ENCODE measurements at regions not wholly inside any gene's neighbourhood (a gene's known extent, or its start where the extent isn't known, plus 50 kb on each side); places are given as distances from the start of the nearest gene placed in this dataset.
"Not testable (repeated sequence)": the region's sequence is repeated elsewhere in the genome, so short reads cannot be mapped to it uniquely, and the experiment has no call there.

GRCh38 chr20:29296256-29297230, 1960.9 kb upstream of the DEFB115 start:
- Mint-ChIP-seq H3K36me3 (ENCODE audit: low read depth) (peaks cover 4% of the 10 kb centered on the region), H3K4me1 (ENCODE audit: low read depth) (no peaks in the 10 kb centered on the region), H3K4me3 (no peak overlapping the region), H3K27me3 (ENCODE audit: low read depth) (no peaks in the 10 kb centered on the region), H3K9me3 (peaks cover 34% of the 10 kb centered on the region), H3K27ac (no peak overlapping the region)
- DNase-seq (ENCODE audit: low spot score): no peak

DNA sequence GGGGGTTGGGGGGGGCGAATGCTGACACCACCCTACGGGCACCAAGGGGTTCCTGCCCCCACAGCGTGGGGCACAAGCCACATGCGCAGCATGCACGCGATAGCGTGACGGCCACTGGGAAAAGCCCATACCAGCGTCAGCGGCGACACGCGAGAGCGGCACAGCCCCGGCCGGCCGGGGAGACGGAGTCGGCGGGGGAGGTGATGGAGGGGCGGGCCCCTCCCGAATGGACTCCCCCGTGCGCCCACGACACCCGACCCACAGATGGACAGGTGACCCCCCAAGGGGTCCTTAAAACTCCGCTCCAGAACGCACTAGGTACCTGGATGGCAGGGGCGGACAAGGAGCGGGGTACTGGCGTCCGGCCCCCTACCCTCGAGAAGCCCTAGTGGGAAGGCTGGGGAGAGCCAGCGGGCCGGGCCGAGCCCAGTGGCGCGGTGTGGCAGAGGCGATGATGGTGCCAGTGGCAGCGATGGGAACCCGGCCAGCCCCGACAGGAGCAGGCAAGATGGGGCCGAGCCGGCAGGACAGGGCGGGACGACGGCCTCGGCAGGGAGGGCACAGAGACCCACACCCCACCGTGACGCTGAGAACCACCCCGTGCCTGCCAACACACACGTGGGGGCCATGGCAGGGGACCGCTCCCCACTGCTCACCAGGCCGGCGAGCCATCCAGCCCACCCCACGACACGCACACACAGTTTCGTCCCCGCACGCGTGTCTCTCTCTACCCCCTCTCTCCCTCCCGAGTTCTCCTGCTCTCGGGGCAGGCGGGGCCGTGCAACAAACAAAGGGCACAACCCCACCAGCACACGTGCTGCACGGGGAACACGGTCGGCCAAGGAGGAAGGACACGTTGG, 1959.8 kb upstream of the DEFB115 start:
- H3K4me3 Mint-ChIP-seq: no peak overlapping the region
- peaks cover 4% of the 10 kb centered on the region for H3K36me3 Mint-ChIP-seq (ENCODE audit: low read depth)
- no peaks in the 10 kb centered on the region for H3K27me3 Mint-ChIP-seq (ENCODE audit: low read depth)
- no peaks in the 10 kb centered on the region for H3K4me1 Mint-ChIP-seq (ENCODE audit: low read depth)
- no peak for DNase-seq (ENCODE audit: low spot score)
- H3K9me3 Mint-ChIP-seq: peaks cover 34% of the 10 kb centered on the region
- H3K27ac Mint-ChIP-seq: no peak overlapping the region

DNA sequence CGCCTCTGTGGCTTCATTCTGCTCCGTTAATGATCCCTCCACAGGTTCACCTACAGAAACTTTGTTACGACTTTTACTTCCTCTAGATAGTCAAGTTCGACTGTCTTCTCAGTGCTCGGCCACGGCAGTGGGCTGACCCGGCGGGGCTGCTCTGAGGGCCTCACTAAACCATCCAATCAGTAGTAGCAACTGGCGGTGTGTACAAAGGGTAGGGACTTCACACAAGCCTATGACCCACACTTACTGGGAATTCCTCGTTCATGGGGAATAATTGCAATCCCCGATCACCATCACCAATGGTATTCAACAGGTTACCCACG, 1959.2 kb upstream of the DEFB115 start:
- Mint-ChIP-seq H3K4me3 (no peak overlapping the region), H3K36me3 (ENCODE audit: low read depth) (peaks cover 4% of the 10 kb centered on the region), H3K27ac (no peak overlapping the region), H3K9me3 (peaks cover 38% of the 10 kb centered on the region), H3K27me3 (ENCODE audit: low read depth) (no peaks in the 10 kb centered on the region), H3K4me1 (ENCODE audit: low read depth) (no peaks in the 10 kb centered on the region)
- no peak for DNase-seq (ENCODE audit: low spot score)

- H3K27me3 Mint-ChIP-seq (ENCODE audit: low read depth): no peaks in the 10 kb centered on the region
- no peaks in the 10 kb centered on the region for H3K4me1 Mint-ChIP-seq (ENCODE audit: low read depth)
- no peak overlapping the region for H3K4me3 Mint-ChIP-seq
- no peak for DNase-seq (ENCODE audit: low spot score)
- peaks cover 4% of the 10 kb centered on the region for H3K36me3 Mint-ChIP-seq (ENCODE audit: low read depth)
- H3K27ac Mint-ChIP-seq: no peak overlapping the region
- peaks cover 40% of the 10 kb centered on the region for H3K9me3 Mint-ChIP-seq
Measured at GRCh38 chr20:29298759-29299613, 1958.5 kb upstream of the DEFB115 start.

GRCh38 chr20:29299811-29300578, 1957.5 kb upstream of the DEFB115 start:
- Mint-ChIP-seq H3K27ac (no peak overlapping the region), H3K36me3 (ENCODE audit: low read depth) (peaks cover 5% of the 10 kb centered on the region)

GRCh38 chr20:29300579-29301551, 1956.6 kb upstream of the DEFB115 start:
- H3K9me3 Mint-ChIP-seq: peaks cover 52% of the 10 kb centered on the region
- H3K36me3 Mint-ChIP-seq (ENCODE audit: low read depth): peaks cover 6% of the 10 kb centered on the region
- H3K27me3 Mint-ChIP-seq (ENCODE audit: low read depth): no peaks in the 10 kb centered on the region
- peaks cover 10% of the 10 kb centered on the region for H3K4me1 Mint-ChIP-seq (ENCODE audit: low read depth)
- DNase-seq (ENCODE audit: low spot score): no peak
- no peak overlapping the region for H3K4me3 Mint-ChIP-seq
- H3K27ac Mint-ChIP-seq: no peak overlapping the region

More at GRCh38 chr20:29299811-29300578, 1957.5 kb upstream of the DEFB115 start:
- peaks cover 1% of the 10 kb centered on the region for H3K4me1 Mint-ChIP-seq (ENCODE audit: low read depth)
- DNase-seq (ENCODE audit: low spot score): no peak
- H3K4me3 Mint-ChIP-seq: no peak overlapping the region
- H3K27me3 Mint-ChIP-seq (ENCODE audit: low read depth): no peaks in the 10 kb centered on the region
- peaks cover 49% of the 10 kb centered on the region for H3K9me3 Mint-ChIP-seq

DNA sequence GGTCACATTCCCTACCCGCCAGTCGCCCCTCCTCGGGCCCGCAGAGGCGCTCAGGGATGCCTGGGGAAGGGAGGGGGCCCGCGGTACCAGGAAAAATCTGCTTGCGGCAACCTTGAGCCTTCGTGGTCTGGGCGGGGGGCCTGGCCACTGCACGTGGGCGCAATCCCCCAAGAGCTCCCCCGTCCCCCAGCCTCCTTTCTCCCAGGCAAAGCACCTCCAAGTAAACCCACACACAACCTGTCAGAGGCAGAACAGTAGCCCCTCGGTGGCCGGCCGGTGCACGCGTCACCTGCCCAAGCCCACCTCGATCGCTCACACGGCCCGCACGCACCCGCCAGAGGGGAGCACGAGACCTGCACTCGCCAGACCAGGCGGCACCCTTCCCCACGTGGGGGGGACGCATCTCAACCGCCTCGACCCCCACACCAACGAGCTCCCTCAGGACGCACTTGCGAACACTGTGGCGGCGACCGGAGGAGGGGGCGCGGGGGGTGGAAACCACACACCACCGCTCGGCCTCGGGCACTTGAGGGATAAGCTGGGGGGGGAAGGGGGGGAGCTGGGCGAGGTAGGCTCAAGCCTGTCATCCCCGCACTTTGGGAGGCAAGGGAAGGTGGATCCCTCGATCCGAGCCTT, 1955.7 kb upstream of the DEFB115 start:
- no peak for DNase-seq (ENCODE audit: low spot score)
- peaks cover 6% of the 10 kb centered on the region for H3K36me3 Mint-ChIP-seq (ENCODE audit: low read depth)
- peaks cover 14% of the 10 kb centered on the region for H3K4me1 Mint-ChIP-seq (ENCODE audit: low read depth)
- peaks cover 55% of the 10 kb centered on the region for H3K9me3 Mint-ChIP-seq
- H3K27ac Mint-ChIP-seq: no peak overlapping the region
- H3K4me3 Mint-ChIP-seq: no peak overlapping the region
- H3K27me3 Mint-ChIP-seq (ENCODE audit: low read depth): no peaks in the 10 kb centered on the region

- Mint-ChIP-seq H3K9me3 (peaks cover 53% of the 10 kb centered on the region), H3K4me1 (ENCODE audit: low read depth) (peaks cover 20% of the 10 kb centered on the region), H3K4me3 (no peak overlapping the region), H3K27me3 (ENCODE audit: low read depth) (peaks cover 4% of the 10 kb centered on the region), H3K36me3 (ENCODE audit: low read depth) (peaks cover 10% of the 10 kb centered on the region), H3K27ac (no peak overlapping the region)
- no peak for DNase-seq (ENCODE audit: low spot score)
Measured at GRCh38 chr20:29302979-29303644, 1954.4 kb upstream of the DEFB115 start.

GRCh38 chr20:29306390-29307072, 1950.9 kb upstream of the DEFB115 start:
- peak; percentile 53 for DNase-seq (ENCODE audit: low spot score)
- peaks cover 12% of the 10 kb centered on the region for H3K36me3 Mint-ChIP-seq (ENCODE audit: low read depth)
- H3K4me1 Mint-ChIP-seq (ENCODE audit: low read depth): peaks cover 30% of the 10 kb centered on the region
- peak overlapping the region; percentile 77 for H3K27ac Mint-ChIP-seq
- H3K9me3 Mint-ChIP-seq: peaks cover 45% of the 10 kb centered on the region
- H3K27me3 Mint-ChIP-seq (ENCODE audit: low read depth): peaks cover 6% of the 10 kb centered on the region
- peak overlapping the region; percentile 56 for H3K4me3 Mint-ChIP-seq

DNA sequence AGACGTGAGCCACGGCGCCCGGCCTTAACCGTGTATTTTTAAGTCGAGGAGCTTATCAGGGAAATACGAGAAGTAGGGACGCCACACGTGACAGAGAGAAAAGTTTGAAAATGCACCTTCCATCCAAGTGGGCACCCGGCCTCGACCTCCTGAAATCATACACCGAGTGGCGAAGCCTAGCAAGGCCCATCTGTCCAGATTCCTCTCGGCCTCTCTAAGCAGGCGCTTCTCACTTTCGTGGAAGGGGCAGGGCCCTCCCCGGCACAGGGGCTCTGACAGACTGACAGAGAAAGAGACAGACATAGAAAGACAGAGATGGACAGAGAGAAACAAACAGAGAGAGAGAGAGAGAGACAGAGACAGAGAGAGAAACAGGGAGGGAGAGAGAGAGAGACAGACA, 1950.0 kb upstream of the DEFB115 start:
- H3K27me3 Mint-ChIP-seq (ENCODE audit: low read depth); DNase-seq (ENCODE audit: low spot score); H3K4me3 Mint-ChIP-seq: not testable (repeated sequence)
- Mint-ChIP-seq H3K4me1 (ENCODE audit: low read depth) (peaks cover 30% of the 10 kb centered on the region), H3K36me3 (ENCODE audit: low read depth) (peaks cover 12% of the 10 kb centered on the region), H3K9me3 (peaks cover 52% of the 10 kb centered on the region), H3K27ac (peak overlapping the region; percentile 2)

- Mint-ChIP-seq H3K9me3 (peaks cover 47% of the 10 kb centered on the region), H3K36me3 (ENCODE audit: low read depth) (peaks cover 12% of the 10 kb centered on the region), H3K4me1 (ENCODE audit: low read depth) (peaks cover 30% of the 10 kb centered on the region)
- DNase-seq (ENCODE audit: low spot score); H3K27me3 Mint-ChIP-seq (ENCODE audit: low read depth); H3K27ac Mint-ChIP-seq; H3K4me3 Mint-ChIP-seq: not testable (repeated sequence)
Measured at GRCh38 chr20:29308956-29309355, 1948.5 kb upstream of the DEFB115 start.
